ENCODE measurements at regions not wholly inside any gene's neighbourhood (a gene's known extent, or its start where the extent isn't known, plus 50 kb on each side); places are given as distances from the start of the nearest gene placed in this dataset.

DNA sequence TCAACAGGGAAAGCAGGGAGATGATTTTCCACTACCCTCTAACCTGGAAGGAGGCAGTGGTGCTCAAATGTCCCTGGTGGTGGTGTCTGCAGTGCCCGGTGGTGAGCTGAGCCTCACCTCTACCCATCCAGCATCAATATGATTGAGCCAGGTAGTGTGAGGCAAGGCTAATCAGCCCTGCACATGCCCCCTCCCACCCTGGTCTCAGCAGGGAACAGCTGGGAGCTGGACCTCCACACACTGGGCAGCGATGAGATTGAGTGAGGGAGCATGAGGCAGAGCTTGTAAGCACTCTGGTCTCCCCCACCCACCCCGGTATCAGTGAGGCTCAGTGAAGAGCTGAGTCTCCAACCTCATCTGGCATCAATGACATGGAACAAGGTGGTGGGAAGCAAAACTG lies 634.3 kb downstream of the PTPRU start:
- Histone ChIP-seq H3K4me1 (ENCODE audit: control insufficient read depth, insufficient read depth, low read length) (no peaks in the 10 kb centered on the region), H3K4me3 (no peak overlapping the region), H3K9me3 (replicated peaks; ENCODE audit: control insufficient read depth, insufficient read depth, low read length) (no peaks in the 10 kb centered on the region), H3K27ac (ENCODE audit: control insufficient read depth, insufficient read depth) (no peak overlapping the region), H3K9ac (ENCODE audit: control insufficient read depth, insufficient read depth, low read length) (no peak overlapping the region), H3K4me2 (ENCODE audit: control insufficient read depth, insufficient read depth) (no peak overlapping the region), H3K36me3 (ENCODE audit: control insufficient read depth in 2 of 2, insufficient read depth in 2 of 2, low read length in 1 of 2) (no peaks in the 10 kb centered on the region), H3K27me3 (replicated peaks in 1 of 2; ENCODE audit: control insufficient read depth in 2 of 2, insufficient read depth in 2 of 2, low read length in 1 of 2) (no peaks in the 10 kb centered on the region), H4K20me1 (ENCODE audit: control insufficient read depth, insufficient read depth) (no peaks in the 10 kb centered on the region), H3K79me2 (ENCODE audit: control insufficient read depth, insufficient read depth, low read length) (no peaks in the 10 kb centered on the region), H2AFZ (ENCODE audit: control insufficient read depth, low read depth, low read length) (no peak overlapping the region)
- FAIRE-seq = no peak
- 48% methylated on average over 3 of the region's 3 CpGs for WGBS (ENCODE audit: insufficient coverage, insufficient replicate concordance, low lambda C conversion rate, missing lambda C conversion rate)
- ChIA-PET POLR2A (no interaction called here), RAD21 (ENCODE audit: unreplicated experiment) (no interaction called here), CTCF (interaction anchor here (0.9 kb wide), 1 partner anchor 77 kb away, joined by 3 read pairs; no protein-coding TSS in a partner anchor), SMC1A (ENCODE audit: uncharacterized antibody, unreplicated experiment) (no interaction called here)
- intact Hi-C loops (cut with micrococcal nuclease; ENCODE audit: unreplicated experiment) = no loop called here
- no peak for DNase-seq (ENCODE audit: low read depth, low spot score)
- ATAC-seq = no peak
- in situ Hi-C loops (cut with MboI) = no loop called here
- no TSS peak for BruUV-seq (replicated peaks)
- TF ChIP-seq KAT2A (conservative IDR thresholded peaks at IDR 0.05; ENCODE audit: control insufficient read depth, low read depth, low read length) (no peak), POU2F2 (IDR thresholded peaks at IDR 0.05; ENCODE audit: borderline replicate concordance, low read depth, low read length) (no peak), RBBP5 (conservative IDR thresholded peaks at IDR 0.05) (no peak), BCL11A (IDR thresholded peaks at IDR 0.05; ENCODE audit: low read depth, low read length) (no peak), NR2F1 (conservative IDR thresholded peaks at IDR 0.05) (no peak), SMAD5 (IDR thresholded peaks at IDR 0.05; ENCODE audit: low read depth) (no peak)
- TF ChIP-seq, protein P1, sequence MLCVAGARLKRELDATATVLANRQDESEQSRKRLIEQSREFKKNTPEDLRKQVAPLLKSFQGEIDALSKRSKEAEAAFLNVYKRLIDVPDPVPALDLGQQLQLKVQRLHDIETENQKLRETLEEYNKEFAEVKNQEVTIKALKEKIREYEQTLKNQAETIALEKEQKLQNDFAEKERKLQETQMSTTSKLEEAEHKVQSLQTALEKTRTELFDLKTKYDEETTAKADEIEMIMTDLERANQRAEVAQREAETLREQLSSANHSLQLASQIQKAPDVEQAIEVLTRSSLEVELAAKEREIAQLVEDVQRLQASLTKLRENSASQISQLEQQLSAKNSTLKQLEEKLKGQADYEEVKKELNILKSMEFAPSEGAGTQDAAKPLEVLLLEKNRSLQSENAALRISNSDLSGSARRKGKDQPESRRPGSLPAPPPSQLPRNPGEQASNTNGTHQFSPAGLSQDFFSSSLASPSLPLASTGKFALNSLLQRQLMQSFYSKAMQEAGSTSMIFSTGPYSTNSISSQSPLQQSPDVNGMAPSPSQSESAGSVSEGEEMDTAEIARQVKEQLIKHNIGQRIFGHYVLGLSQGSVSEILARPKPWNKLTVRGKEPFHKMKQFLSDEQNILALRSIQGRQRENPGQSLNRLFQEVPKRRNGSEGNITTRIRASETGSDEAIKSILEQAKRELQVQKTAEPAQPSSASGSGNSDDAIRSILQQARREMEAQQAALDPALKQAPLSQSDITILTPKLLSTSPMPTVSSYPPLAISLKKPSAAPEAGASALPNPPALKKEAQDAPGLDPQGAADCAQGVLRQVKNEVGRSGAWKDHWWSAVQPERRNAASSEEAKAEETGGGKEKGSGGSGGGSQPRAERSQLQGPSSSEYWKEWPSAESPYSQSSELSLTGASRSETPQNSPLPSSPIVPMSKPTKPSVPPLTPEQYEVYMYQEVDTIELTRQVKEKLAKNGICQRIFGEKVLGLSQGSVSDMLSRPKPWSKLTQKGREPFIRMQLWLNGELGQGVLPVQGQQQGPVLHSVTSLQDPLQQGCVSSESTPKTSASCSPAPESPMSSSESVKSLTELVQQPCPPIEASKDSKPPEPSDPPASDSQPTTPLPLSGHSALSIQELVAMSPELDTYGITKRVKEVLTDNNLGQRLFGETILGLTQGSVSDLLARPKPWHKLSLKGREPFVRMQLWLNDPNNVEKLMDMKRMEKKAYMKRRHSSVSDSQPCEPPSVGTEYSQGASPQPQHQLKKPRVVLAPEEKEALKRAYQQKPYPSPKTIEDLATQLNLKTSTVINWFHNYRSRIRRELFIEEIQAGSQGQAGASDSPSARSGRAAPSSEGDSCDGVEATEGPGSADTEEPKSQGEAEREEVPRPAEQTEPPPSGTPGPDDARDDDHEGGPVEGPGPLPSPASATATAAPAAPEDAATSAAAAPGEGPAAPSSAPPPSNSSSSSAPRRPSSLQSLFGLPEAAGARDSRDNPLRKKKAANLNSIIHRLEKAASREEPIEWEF (IDR thresholded peaks at IDR 0.05; ENCODE audit: insufficient replicate concordance, low read depth, low read length) = no peak
- TF ChIP-seq, protein P2, sequence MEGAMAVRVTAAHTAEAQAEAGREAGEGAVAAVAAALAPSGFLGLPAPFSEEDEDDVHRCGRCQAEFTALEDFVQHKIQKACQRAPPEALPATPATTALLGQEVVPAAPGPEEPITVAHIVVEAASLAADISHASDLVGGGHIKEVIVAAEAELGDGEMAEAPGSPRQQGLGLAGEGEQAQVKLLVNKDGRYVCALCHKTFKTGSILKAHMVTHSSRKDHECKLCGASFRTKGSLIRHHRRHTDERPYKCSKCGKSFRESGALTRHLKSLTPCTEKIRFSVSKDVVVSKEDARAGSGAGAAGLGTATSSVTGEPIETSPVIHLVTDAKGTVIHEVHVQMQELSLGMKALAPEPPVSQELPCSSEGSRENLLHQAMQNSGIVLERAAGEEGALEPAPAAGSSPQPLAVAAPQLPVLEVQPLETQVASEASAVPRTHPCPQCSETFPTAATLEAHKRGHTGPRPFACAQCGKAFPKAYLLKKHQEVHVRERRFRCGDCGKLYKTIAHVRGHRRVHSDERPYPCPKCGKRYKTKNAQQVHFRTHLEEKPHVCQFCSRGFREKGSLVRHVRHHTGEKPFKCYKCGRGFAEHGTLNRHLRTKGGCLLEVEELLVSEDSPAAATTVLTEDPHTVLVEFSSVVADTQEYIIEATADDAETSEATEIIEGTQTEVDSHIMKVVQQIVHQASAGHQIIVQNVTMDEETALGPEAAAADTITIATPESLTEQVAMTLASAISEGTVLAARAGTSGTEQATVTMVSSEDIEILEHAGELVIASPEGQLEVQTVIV (IDR thresholded peaks at IDR 0.05; ENCODE audit: borderline replicate concordance, partially characterized antibody) = no peak
- TF ChIP-seq, protein P3, sequence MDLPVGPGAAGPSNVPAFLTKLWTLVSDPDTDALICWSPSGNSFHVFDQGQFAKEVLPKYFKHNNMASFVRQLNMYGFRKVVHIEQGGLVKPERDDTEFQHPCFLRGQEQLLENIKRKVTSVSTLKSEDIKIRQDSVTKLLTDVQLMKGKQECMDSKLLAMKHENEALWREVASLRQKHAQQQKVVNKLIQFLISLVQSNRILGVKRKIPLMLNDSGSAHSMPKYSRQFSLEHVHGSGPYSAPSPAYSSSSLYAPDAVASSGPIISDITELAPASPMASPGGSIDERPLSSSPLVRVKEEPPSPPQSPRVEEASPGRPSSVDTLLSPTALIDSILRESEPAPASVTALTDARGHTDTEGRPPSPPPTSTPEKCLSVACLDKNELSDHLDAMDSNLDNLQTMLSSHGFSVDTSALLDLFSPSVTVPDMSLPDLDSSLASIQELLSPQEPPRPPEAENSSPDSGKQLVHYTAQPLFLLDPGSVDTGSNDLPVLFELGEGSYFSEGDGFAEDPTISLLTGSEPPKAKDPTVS (IDR thresholded peaks at IDR 0.05; ENCODE audit: low read depth, low read length) = no peak
- TF ChIP-seq, protein P4, sequence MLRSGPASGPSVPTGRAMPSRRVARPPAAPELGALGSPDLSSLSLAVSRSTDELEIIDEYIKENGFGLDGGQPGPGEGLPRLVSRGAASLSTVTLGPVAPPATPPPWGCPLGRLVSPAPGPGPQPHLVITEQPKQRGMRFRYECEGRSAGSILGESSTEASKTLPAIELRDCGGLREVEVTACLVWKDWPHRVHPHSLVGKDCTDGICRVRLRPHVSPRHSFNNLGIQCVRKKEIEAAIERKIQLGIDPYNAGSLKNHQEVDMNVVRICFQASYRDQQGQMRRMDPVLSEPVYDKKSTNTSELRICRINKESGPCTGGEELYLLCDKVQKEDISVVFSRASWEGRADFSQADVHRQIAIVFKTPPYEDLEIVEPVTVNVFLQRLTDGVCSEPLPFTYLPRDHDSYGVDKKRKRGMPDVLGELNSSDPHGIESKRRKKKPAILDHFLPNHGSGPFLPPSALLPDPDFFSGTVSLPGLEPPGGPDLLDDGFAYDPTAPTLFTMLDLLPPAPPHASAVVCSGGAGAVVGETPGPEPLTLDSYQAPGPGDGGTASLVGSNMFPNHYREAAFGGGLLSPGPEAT (IDR thresholded peaks at IDR 0.05; ENCODE audit: low read depth) = no peak
- TF ChIP-seq, protein P5, sequence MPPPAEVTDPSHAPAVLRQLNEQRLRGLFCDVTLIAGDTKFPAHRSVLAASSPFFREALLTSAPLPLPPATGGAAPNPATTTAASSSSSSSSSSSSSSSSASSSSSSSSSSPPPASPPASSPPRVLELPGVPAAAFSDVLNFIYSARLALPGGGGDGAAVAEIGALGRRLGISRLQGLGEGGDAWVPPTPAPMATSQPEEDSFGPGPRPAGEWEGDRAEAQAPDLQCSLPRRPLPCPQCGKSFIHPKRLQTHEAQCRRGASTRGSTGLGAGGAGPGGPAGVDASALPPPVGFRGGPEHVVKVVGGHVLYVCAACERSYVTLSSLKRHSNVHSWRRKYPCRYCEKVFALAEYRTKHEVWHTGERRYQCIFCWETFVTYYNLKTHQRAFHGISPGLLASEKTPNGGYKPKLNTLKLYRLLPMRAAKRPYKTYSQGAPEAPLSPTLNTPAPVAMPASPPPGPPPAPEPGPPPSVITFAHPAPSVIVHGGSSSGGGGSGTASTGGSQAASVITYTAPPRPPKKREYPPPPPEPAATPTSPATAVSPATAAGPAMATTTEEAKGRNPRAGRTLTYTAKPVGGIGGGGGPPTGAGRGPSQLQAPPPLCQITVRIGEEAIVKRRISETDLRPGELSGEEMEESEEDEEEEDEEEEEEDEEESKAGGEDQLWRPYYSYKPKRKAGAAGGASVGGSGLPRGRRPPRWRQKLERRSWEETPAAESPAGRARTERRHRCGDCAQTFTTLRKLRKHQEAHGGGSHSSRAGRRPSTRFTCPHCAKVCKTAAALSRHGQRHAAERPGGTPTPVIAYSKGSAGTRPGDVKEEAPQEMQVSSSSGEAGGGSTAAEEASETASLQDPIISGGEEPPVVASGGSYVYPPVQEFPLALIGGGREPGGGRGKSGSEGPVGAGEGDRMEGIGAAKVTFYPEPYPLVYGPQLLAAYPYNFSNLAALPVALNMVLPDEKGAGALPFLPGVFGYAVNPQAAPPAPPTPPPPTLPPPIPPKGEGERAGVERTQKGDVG (CRISPR knock-in tag; IDR thresholded peaks at IDR 0.05) = no peak
